Progenitor cell of endocrine pancreas (in vitro differentiated cells): ENCODE measurements at regions not wholly inside any gene's neighbourhood (a gene's known extent, or its start where the extent isn't known, plus 50 kb on each side); places are given as distances from the start of the nearest gene placed in this dataset.

Experiments
- DNase-seq: peaks from one replicate; pipeline ENCODE4 v3.0.0; 2021; ENCODE audit warnings: low spot score; ENCODE audit not compliant: unreplicated experiment
- H3K27ac Mint-ChIP-seq: 2 replicates; pipeline ENCODE4 v1.8.0; 2021; ENCODE audit warnings: mild to moderate bottlenecking, moderate library complexity, mixed read lengths
- H3K27me3 Mint-ChIP-seq: 2 replicates; pipeline ENCODE4 v1.8.0; 2021; ENCODE audit warnings: mixed read lengths
- H3K36me3 Mint-ChIP-seq: 2 replicates; pipeline ENCODE4 v1.8.0; 2022; ENCODE audit warnings: mixed read lengths; ENCODE audit not compliant: insufficient read depth
- H3K4me1 Mint-ChIP-seq: 2 replicates; pipeline ENCODE4 v1.8.0; 2021; ENCODE audit warnings: low read depth, mixed read lengths
- H3K4me3 Mint-ChIP-seq: 2 replicates; pipeline ENCODE4 v1.8.0; 2021; ENCODE audit warnings: low read depth, mild to moderate bottlenecking, moderate library complexity, mixed read lengths
- H3K9me3 Mint-ChIP-seq: 2 replicates; pipeline ENCODE4 v1.8.0; 2021; ENCODE audit warnings: low read depth, mixed read lengths
- CTCF ChIP-seq: fragments of 200-600 bp; sonication (generic); IDR thresholded peaks from one replicate; pipeline ENCODE4 v1.5.0; 2021; ENCODE audit warnings: antibody characterized with exemption, mild to moderate bottlenecking; ENCODE audit not compliant: unreplicated experiment

GRCh38 chr1:58864654-58865053 lies 80.8 kb upstream of the JUN start:
- no peak overlapping the region for H3K27ac Mint-ChIP-seq
- H3K9me3 Mint-ChIP-seq = no peaks in the 10 kb centered on the region
- H3K4me1 Mint-ChIP-seq = peaks cover 17% of the 10 kb centered on the region
- peaks cover 16% of the 10 kb centered on the region for H3K27me3 Mint-ChIP-seq
- DNase-seq = no peak
- H3K4me3 Mint-ChIP-seq = no peak overlapping the region
- TF ChIP-seq CTCF = no peak
- no peaks in the 10 kb centered on the region for H3K36me3 Mint-ChIP-seq

GRCh38 chr1:58866578-58866977 lies 82.7 kb upstream of the JUN start:
- no peak for DNase-seq
- Mint-ChIP-seq H3K9me3 (no peaks in the 10 kb centered on the region), H3K36me3 (no peaks in the 10 kb centered on the region), H3K27me3 (peaks cover 4% of the 10 kb centered on the region), H3K27ac (no peak overlapping the region), H3K4me1 (peaks cover 26% of the 10 kb centered on the region), H3K4me3 (no peak overlapping the region)
- no peak for TF ChIP-seq CTCF

DNA sequence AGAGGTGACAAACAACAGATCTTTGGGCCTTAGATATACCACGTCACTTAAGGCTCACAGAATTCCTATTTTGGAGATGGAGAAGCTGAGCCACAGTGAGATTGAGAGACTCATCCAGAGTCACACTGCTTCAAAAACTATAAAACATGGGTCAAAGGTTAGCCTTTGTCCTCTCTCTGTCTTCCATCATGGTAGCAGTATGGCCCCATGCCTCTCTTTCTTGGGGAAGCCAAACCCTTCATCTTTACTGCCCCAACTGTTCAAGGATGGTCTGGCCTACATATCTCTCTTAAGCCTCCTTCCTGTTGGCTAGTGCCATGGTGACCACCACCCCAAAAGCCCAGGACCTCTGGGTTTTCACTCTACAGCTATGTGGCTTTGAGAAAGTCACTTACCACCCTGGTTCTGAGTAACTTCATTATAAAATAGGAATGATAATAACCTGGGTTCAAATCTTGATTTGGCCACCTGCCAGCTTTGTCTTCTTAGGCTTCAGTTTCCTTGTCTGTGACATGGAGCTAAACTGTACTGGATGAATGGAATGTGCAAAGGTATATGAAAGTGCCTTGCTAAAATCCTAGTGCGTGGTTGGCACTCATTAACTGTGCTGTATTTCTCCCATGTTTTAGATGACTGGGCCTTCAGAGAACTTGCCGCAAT lies 85.9 kb upstream of the JUN start:
- no peak for TF ChIP-seq CTCF
- Mint-ChIP-seq H3K4me1 (peaks cover 38% of the 10 kb centered on the region), H3K27ac (peak overlapping the region; percentile 94), H3K9me3 (no peaks in the 10 kb centered on the region), H3K36me3 (no peaks in the 10 kb centered on the region), H3K4me3 (no peak overlapping the region), H3K27me3 (no peaks in the 10 kb centered on the region)
- no peak for DNase-seq

DNA sequence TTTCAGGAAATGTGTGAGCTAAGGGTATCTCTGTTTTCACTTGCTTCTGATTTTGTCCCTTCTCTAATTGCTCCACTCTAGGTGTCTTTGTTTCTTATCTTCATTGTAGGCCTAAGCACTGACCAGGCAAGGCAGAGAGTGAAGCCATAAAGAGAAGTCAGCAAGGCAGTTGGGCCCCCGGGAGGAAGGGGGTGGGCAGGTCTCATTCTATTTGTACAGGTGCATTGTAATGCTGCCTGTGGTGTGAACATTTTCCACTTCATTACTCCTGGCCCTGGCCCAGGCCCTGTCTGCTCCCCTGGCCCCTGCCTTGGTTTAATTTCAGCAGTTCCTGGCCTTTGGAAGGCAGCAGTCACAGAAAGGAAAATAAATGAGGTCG lies 86.4 kb upstream of the JUN start:
- no peak for TF ChIP-seq CTCF
- peak overlapping the region; percentile 94 for H3K27ac Mint-ChIP-seq
- peak; percentile 14 for DNase-seq
- peaks cover 41% of the 10 kb centered on the region for H3K4me1 Mint-ChIP-seq
- H3K9me3 Mint-ChIP-seq = no peaks in the 10 kb centered on the region
- H3K36me3 Mint-ChIP-seq = no peaks in the 10 kb centered on the region
- H3K4me3 Mint-ChIP-seq = no peak overlapping the region
- H3K27me3 Mint-ChIP-seq = no peaks in the 10 kb centered on the region

DNA sequence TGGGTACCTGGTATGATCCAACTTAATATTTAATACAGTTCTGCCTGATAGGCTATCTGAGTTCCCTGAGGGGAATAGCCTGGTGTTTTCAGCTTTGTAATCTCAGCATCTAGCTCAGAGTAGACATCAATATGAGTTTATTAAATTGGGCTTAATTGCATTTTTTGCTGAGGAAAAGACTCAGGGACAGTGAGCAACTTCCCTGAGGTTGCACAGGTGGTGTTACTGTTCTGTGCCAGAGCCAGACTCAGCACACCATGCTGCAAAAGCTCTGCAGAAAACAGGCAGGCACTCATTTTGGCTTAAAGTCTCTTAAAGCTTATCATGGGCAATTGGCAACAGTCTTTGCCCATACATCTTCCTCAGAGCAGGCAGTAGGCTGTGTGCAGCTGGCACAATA lies 90.5 kb upstream of the JUN start:
- Mint-ChIP-seq H3K27ac (peak overlapping the region; percentile 94), H3K4me3 (no peak overlapping the region), H3K4me1 (peaks cover 48% of the 10 kb centered on the region), H3K36me3 (no peaks in the 10 kb centered on the region), H3K9me3 (no peaks in the 10 kb centered on the region), H3K27me3 (no peaks in the 10 kb centered on the region)
- no peak for TF ChIP-seq CTCF
- no peak for DNase-seq
